ENCODE measurements at regions not wholly inside any gene's neighbourhood (a gene's known extent, or its start where the extent isn't known, plus 50 kb on each side); places are given as distances from the start of the nearest gene placed in this dataset.

DNA sequence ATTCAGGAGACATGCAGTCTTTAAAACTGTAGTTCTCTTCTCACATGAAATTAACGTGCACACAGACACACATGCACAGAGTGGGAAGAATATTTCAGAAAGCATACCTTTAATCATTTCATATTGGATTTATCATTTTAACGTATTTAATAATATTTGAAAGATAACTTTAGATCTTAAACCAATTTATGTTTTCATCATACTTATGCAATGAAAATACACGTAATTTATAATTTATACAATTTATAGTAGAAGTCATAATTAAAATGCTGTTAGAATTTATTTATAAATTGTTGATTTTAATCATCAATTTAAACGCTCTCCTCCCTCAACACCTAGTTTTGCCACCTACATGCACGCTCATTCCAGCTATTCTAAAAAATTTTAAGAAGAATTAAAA lies 894.9 kb upstream of the CTNND2 start:
- H3K27ac ChIP-seq = no peak overlapping the region
- 77 to 88% methylated on average over 5 of the region's 5 CpGs for WGBS, 2 donors
- no peaks in the 10 kb centered on the region for H3K27me3 ChIP-seq
- H3K4me3 ChIP-seq = no peak overlapping the region
- peaks cover 0 to 19% (median 0%) of the 10 kb centered on the region in 4 donors for H3K9me3 ChIP-seq
- no peak for TF ChIP-seq POLR2A (IDR thresholded peaks at IDR 0.05)
- TF ChIP-seq, protein P1, sequence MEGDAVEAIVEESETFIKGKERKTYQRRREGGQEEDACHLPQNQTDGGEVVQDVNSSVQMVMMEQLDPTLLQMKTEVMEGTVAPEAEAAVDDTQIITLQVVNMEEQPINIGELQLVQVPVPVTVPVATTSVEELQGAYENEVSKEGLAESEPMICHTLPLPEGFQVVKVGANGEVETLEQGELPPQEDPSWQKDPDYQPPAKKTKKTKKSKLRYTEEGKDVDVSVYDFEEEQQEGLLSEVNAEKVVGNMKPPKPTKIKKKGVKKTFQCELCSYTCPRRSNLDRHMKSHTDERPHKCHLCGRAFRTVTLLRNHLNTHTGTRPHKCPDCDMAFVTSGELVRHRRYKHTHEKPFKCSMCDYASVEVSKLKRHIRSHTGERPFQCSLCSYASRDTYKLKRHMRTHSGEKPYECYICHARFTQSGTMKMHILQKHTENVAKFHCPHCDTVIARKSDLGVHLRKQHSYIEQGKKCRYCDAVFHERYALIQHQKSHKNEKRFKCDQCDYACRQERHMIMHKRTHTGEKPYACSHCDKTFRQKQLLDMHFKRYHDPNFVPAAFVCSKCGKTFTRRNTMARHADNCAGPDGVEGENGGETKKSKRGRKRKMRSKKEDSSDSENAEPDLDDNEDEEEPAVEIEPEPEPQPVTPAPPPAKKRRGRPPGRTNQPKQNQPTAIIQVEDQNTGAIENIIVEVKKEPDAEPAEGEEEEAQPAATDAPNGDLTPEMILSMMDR (IDR thresholded peaks at IDR 0.05) = no peak
- H3K4me1 ChIP-seq = no peaks in the 10 kb centered on the region
- DNase-seq (no peak), ATAC-seq (ENCODE audit: low FRiP score in 2 of 2) (no peak)
- H3K36me3 ChIP-seq = no peaks in the 10 kb centered on the region

DNA sequence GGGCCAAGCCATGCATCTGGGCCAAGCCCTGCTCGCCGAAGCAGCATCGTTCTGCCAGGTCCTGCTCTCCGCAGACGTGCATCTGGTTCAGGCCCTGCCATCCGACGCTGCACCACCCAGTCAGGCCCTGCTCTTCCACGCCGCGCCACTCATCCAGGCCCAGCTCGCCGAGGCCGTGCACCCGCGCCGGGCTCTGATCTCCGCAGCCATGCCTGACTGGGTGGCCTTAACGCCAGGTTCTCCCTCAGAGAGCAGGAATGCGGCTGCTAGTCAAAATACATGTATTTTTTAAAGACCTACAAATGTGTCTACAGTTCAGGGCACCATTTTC lies 891.1 kb upstream of the CTNND2 start:
- H3K4me3 ChIP-seq = no peak overlapping the region
- no peak for TF ChIP-seq EP300 (IDR thresholded peaks at IDR 0.05)
- no peak for TF ChIP-seq POLR2AphosphoS5 (IDR thresholded peaks at IDR 0.05)
- TF ChIP-seq, protein P1 (IDR thresholded peaks at IDR 0.05) = no peak
- TF ChIP-seq POLR2A (IDR thresholded peaks at IDR 0.05) = no peak
- WGBS, 2 donors = 98 to 99% methylated on average over 17 to 19 of the region's 19 CpGs
- H3K4me1 ChIP-seq = no peaks in the 10 kb centered on the region
- no peaks in the 10 kb centered on the region for H3K36me3 ChIP-seq
- DNase-seq (peak in 1 of 2 donors; percentile 75), ATAC-seq (ENCODE audit: low FRiP score in 2 of 2) (no peak)
- no peaks in the 10 kb centered on the region for H3K27me3 ChIP-seq
- no peak overlapping the region for H3K27ac ChIP-seq
- H3K9me3 ChIP-seq = peaks cover 0 to 21% (median 0%) of the 10 kb centered on the region in 4 donors

DNA sequence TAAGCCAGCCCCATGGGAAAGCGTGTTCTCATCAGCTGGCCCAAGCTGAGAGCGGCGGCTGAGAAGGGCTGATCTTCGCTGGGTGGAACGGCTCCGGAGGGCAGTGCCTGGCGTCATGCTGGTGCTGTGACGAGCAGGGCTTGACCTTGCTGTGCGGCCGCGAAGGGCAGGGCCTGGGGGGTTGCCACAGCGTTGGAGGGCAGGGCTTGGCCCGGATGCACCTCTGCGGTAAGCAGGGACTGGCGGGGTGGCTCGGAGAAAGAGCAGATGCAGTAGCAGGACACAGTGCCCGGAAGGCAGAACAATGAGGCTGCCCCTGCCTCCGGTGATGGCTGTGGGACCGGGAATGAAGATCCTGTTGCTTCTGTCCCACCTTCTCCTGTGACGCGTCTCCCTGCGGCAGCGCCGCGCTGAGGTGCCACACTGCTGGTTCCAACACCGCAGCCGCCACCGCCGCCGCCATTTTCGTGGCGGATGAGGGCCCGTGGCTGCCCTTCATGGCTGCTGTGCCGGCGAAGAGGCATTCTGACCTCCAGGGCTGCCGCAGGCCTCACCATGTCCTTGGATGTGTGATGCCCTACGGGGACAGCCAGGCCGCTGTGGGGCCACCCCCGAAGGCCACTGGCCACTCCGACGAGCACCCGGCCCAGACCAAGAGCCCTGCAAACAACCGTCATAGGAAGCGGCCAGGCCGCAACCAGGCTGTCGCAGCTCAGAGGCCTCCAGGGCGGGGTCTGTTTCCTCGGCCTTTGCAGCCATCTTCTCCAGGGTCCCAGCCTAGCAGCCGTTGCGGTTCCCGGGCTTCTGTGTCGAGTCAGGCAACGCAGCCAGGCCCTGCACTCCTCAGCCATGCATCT lies 890.5 kb upstream of the CTNND2 start:
- Histone ChIP-seq H3K27me3 (no peaks in the 10 kb centered on the region), H3K27ac (no peak overlapping the region), H3K9me3 (peaks cover 0 to 21% (median 0%) of the 10 kb centered on the region in 4 donors), H3K4me3 (no peak overlapping the region), H3K36me3 (no peaks in the 10 kb centered on the region), H3K4me1 (no peaks in the 10 kb centered on the region)
- no peak for TF ChIP-seq POLR2AphosphoS5 (IDR thresholded peaks at IDR 0.05)
- TF ChIP-seq EP300 (IDR thresholded peaks at IDR 0.05) = no peak
- TF ChIP-seq, protein P1 (IDR thresholded peaks at IDR 0.05) = no peak
- no peak for TF ChIP-seq POLR2A (IDR thresholded peaks at IDR 0.05)
- WGBS, 2 donors = 94% methylated on average over 30 to 53 of the region's 53 CpGs
- ATAC-seq (ENCODE audit: low FRiP score in 2 of 2) (peak; percentile 39 to 62), DNase-seq (peak in 1 of 2 donors; percentile 82)

DNA sequence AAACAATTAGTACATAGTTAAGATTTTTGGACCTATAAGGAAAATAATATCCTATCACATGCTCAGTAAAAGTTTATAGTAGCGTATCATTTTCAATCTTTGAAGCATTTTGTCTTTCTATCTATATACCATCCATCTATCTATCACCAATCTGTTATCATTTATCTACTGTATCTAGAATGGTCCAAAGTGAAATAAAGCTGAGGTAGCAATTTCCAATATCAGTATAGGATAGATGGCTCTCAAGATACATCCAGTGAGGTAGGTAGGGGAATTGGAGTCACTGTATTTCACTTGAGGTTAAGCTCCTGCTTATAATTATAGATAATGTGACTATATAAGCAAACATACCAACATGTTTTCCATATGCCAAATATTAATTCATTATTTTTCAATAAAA lies 889.1 kb upstream of the CTNND2 start:
- TF ChIP-seq POLR2AphosphoS5 (IDR thresholded peaks at IDR 0.05) = no peak
- TF ChIP-seq, protein P1 (IDR thresholded peaks at IDR 0.05) = no peak
- TF ChIP-seq EP300 (IDR thresholded peaks at IDR 0.05) = no peak
- TF ChIP-seq POLR2A (IDR thresholded peaks at IDR 0.05) = no peak
- Histone ChIP-seq H3K4me1 (no peaks in the 10 kb centered on the region), H3K4me3 (no peak overlapping the region), H3K9me3 (peaks cover 0 to 21% (median 0%) of the 10 kb centered on the region in 4 donors), H3K36me3 (no peaks in the 10 kb centered on the region), H3K27ac (no peak overlapping the region), H3K27me3 (no peaks in the 10 kb centered on the region)
- 95 to 96% methylated on average over 1 of the region's 1 CpG for WGBS, 2 donors
- no peak for DNase-seq
- no peak for ATAC-seq (ENCODE audit: low FRiP score in 2 of 2)

DNA sequence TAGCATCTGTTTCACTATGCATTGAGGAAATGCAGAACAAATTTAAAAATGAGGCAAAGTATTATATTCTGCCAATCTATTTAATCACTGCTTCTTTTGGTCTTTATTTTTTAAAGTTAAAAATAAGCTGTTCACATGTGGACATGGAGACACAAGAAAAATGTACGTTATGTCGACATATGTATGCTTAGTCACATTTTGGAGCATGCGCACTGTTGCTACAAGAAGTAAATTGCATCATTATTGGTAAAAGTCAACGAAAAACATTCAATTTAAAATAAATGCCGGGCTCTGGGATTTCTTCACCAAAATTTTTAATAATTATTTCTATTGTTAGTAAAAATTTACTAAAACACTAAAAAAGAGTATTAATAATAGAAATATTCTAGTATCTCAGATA lies 876.3 kb upstream of the CTNND2 start:
- no peaks in the 10 kb centered on the region for H3K4me1 ChIP-seq
- DNase-seq (no peak), ATAC-seq (ENCODE audit: low FRiP score in 2 of 2) (no peak)
- H3K27me3 ChIP-seq = no peaks in the 10 kb centered on the region
- H3K9me3 ChIP-seq = no peaks in the 10 kb centered on the region
- TF ChIP-seq POLR2AphosphoS5 (IDR thresholded peaks at IDR 0.05) (no peak), EP300 (IDR thresholded peaks at IDR 0.05) (no peak), POLR2A (IDR thresholded peaks at IDR 0.05) (no peak)
- TF ChIP-seq, protein P1 (IDR thresholded peaks at IDR 0.05) = no peak
- H3K27ac ChIP-seq = no peak overlapping the region
- no peaks in the 10 kb centered on the region for H3K36me3 ChIP-seq
- no peak overlapping the region for H3K4me3 ChIP-seq
- WGBS, 2 donors = 85 to 89% methylated on average over 5 of the region's 5 CpGs

All from upper lobe of left lung (tissue), 6 donors.